ENCODE measurements at regions not wholly inside any gene's neighbourhood (a gene's known extent, or its start where the extent isn't known, plus 50 kb on each side); places are given as distances from the start of the nearest gene placed in this dataset.

DNA sequence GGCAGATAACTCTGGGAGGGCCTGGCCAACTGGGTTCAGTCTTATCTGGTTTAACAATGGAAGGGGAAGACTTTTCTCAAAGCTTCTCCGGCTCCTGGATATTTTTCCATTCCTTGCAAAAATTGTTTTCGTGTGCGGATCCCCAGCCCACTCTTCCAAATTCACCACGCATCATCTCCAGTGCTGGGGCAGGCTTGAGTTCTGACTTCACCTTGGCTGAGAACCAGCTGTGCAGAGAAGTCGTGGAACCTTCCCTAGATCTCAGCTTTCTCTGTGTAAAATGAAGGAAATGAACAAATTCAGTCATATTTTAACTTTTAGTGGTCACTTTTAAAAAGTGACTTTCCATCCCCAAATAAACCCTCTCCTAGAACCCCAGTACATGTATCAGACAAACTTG is 297.0 kb downstream of the TCF7L2 start:
- H3K4me3 ChIP-seq (ENCODE audit: low read depth, low read length) = no peak overlapping the region
- no peaks in the 10 kb centered on the region for H3K36me3 ChIP-seq (ENCODE audit: control insufficient read depth in 2 of 2, insufficient read depth in 1 of 2, low read length in 2 of 2)
- ChIA-PET CTCF (interaction anchor here (0.6 to 1.1 kb wide), 3 partner anchors 9 to 813 kb away, joined by 3 to 5 read pairs (median 3); no protein-coding TSS in a partner anchor), POLR2A (no interaction called here)
- no peaks in the 10 kb centered on the region for H3K4me1 ChIP-seq (ENCODE audit: control insufficient read depth, insufficient read depth, low read length)
- TF ChIP-seq, protein P1, sequence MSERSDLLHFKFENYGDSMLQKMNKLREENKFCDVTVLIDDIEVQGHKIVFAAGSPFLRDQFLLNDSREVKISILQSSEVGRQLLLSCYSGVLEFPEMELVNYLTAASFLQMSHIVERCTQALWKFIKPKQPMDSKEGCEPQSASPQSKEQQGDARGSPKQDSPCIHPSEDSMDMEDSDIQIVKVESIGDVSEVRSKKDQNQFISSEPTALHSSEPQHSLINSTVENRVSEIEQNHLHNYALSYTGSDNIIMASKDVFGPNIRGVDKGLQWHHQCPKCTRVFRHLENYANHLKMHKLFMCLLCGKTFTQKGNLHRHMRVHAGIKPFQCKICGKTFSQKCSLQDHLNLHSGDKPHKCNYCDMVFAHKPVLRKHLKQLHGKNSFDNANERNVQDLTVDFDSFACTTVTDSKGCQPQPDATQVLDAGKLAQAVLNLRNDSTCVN (tag by site-specific recombination; optimal IDR thresholded peaks at IDR 0.05) = no peak
- TF ChIP-seq FEZF1 (tag by site-specific recombination; IDR thresholded peaks at IDR 0.05) = no peak
- no peak for TF ChIP-seq GLI2 (tag by site-specific recombination; IDR thresholded peaks at IDR 0.05; ENCODE audit: borderline replicate concordance, low read depth)
- no peak for TF ChIP-seq ZNF791 (tag by site-specific recombination; IDR thresholded peaks at IDR 0.05)
- no peak for TF ChIP-seq ZNF184 (tag by site-specific recombination; IDR thresholded peaks at IDR 0.05)
- no peak for TF ChIP-seq ZNF660 (tag by site-specific recombination; IDR thresholded peaks at IDR 0.05)
- TF ChIP-seq ZNF391 (tag by site-specific recombination; IDR thresholded peaks at IDR 0.05; ENCODE audit: borderline replicate concordance, low read depth) = no peak
- TF ChIP-seq ZNF768 (tag by site-specific recombination; IDR thresholded peaks at IDR 0.05) = no peak
- no peak for TF ChIP-seq ZNF266 (tag by site-specific recombination; IDR thresholded peaks at IDR 0.05; ENCODE audit: low read depth)
- TF ChIP-seq ZNF404 (tag by site-specific recombination; IDR thresholded peaks at IDR 0.05) = no peak
- TF ChIP-seq, protein P2, sequence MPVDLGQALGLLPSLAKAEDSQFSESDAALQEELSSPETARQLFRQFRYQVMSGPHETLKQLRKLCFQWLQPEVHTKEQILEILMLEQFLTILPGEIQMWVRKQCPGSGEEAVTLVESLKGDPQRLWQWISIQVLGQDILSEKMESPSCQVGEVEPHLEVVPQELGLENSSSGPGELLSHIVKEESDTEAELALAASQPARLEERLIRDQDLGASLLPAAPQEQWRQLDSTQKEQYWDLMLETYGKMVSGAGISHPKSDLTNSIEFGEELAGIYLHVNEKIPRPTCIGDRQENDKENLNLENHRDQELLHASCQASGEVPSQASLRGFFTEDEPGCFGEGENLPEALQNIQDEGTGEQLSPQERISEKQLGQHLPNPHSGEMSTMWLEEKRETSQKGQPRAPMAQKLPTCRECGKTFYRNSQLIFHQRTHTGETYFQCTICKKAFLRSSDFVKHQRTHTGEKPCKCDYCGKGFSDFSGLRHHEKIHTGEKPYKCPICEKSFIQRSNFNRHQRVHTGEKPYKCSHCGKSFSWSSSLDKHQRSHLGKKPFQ (tag by site-specific recombination; IDR thresholded peaks at IDR 0.05) = no peak
- TF ChIP-seq ZNF311 (tag by site-specific recombination; IDR thresholded peaks at IDR 0.05; ENCODE audit: borderline replicate concordance) = no peak
- TF ChIP-seq, protein P3, sequence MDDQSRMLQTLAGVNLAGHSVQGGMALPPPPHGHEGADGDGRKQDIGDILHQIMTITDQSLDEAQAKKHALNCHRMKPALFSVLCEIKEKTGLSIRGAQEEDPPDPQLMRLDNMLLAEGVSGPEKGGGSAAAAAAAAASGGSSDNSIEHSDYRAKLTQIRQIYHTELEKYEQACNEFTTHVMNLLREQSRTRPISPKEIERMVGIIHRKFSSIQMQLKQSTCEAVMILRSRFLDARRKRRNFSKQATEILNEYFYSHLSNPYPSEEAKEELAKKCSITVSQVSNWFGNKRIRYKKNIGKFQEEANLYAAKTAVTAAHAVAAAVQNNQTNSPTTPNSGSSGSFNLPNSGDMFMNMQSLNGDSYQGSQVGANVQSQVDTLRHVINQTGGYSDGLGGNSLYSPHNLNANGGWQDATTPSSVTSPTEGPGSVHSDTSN (CRISPR knock-in tag; IDR thresholded peaks at IDR 0.05) = no peak
- TF ChIP-seq BCL11A (tag by site-specific recombination; IDR thresholded peaks at IDR 0.05; ENCODE audit: low read depth) = no peak
- TF ChIP-seq ZNF138 (tag by site-specific recombination; IDR thresholded peaks at IDR 0.05; ENCODE audit: borderline replicate concordance) = no peak
- TF ChIP-seq MEIS1 (CRISPR knock-in tag; IDR thresholded peaks at IDR 0.05; ENCODE audit: borderline replicate concordance) = no peak
- no peaks in the 10 kb centered on the region for H3K9me3 ChIP-seq (ENCODE audit: control insufficient read depth, insufficient read depth, low read depth, low read length)
- no peak overlapping the region for H3K27ac ChIP-seq (ENCODE audit: extremely low read depth, low read depth, low read length)

DNA sequence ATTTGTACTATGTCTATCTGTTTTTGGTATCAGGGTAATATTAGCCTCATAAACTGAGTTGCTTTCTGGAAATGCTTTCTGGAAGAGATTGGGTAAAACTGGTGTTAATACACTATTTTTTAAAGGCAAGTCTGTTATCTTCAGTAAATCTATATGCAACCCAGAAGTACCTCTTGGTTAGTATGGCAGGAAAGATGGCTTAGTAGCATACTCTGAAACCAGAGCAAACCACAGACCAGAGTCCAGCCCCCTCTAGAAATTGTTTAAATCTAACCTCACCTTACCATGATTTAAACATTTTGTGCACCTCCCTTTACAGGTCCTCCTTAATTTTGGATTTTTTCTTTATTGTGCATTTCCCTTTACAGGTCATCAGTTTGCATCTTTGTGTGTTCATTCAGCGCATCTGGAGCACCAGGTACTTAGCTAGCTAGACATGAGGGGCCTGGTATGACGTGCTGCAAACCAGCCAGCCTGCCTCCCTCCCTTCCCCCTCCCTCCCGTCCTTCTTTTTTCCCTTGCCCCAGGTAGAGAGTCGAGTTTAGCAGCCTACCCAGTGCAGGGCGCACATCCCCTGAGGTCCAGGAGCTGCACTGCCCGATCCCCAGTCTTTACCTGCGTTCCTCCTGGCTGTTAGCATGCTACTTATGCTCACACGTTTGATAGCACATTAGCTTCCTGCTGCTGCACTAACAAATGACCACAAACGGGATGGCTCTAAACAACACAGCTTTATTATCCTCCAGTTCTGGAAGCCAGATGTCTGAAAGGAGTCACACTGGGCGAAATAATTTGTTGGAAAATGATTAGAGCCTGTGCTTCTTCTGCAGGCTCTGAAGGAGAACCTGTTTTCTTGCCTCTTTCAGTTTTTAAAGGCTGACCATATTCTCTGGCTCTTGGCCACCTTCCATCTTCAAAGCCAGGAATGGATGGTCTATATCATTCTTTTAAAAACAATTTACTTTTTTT is 299.9 kb upstream of the HABP2 start:
- POLR2A ChIA-PET = no interaction called here
- CTCF ChIA-PET = no interaction called here
- H3K36me3 ChIP-seq (ENCODE audit: control insufficient read depth in 2 of 2, insufficient read depth in 1 of 2, low read length in 2 of 2) = no peaks in the 10 kb centered on the region
- no peak for TF ChIP-seq ZFP3 (tag by site-specific recombination; IDR thresholded peaks at IDR 0.05; ENCODE audit: low read depth)
- TF ChIP-seq ZNF792 (tag by site-specific recombination; IDR thresholded peaks at IDR 0.05) = no peak
- TF ChIP-seq WT1 (tag by site-specific recombination; IDR thresholded peaks at IDR 0.05) = no peak
- no peak for TF ChIP-seq ZNF473 (tag by site-specific recombination; IDR thresholded peaks at IDR 0.05)
- TF ChIP-seq KLF1 (tag by site-specific recombination; IDR thresholded peaks at IDR 0.05) = no peak
- no peak for TF ChIP-seq BCL11B (tag by site-specific recombination; IDR thresholded peaks at IDR 0.05; ENCODE audit: low read depth)
- TF ChIP-seq ZSCAN23 (tag by site-specific recombination; IDR thresholded peaks at IDR 0.05) = no peak
- no peak for TF ChIP-seq ZEB2 (tag by site-specific recombination; IDR thresholded peaks at IDR 0.05)
- no peak for TF ChIP-seq ZNF335 (tag by site-specific recombination; conservative IDR thresholded peaks at IDR 0.05)
- TF ChIP-seq, protein P2 (tag by site-specific recombination; IDR thresholded peaks at IDR 0.05) = no peak
- TF ChIP-seq KLF16 (tag by site-specific recombination; IDR thresholded peaks at IDR 0.05) = no peak
- no peak for TF ChIP-seq KLF10 (tag by site-specific recombination; IDR thresholded peaks at IDR 0.05)
- TF ChIP-seq ZNF16 (tag by site-specific recombination; IDR thresholded peaks at IDR 0.05; ENCODE audit: low read depth) = no peak
- TF ChIP-seq ZNF521 (tag by site-specific recombination; IDR thresholded peaks at IDR 0.05) = no peak
- TF ChIP-seq ZXDB (tag by site-specific recombination; IDR thresholded peaks at IDR 0.05) = no peak
- no peak for TF ChIP-seq ZNF626 (tag by site-specific recombination; IDR thresholded peaks at IDR 0.05)

More for the DNA sequence above, 299.9 kb upstream of the HABP2 start:
- H3K9me3 ChIP-seq (ENCODE audit: control insufficient read depth, insufficient read depth, low read depth, low read length) = no peaks in the 10 kb centered on the region
- no peaks in the 10 kb centered on the region for H3K4me1 ChIP-seq (ENCODE audit: control insufficient read depth, insufficient read depth, low read length)
- H3K27ac ChIP-seq (ENCODE audit: extremely low read depth, low read depth, low read length) = no peak overlapping the region
- no peak overlapping the region for H3K4me3 ChIP-seq (ENCODE audit: low read depth, low read length)

Data from HEK293 (cell line).